Ishikawa (cell line): ENCODE measurements at regions not wholly inside any gene's neighbourhood (a gene's known extent, or its start where the extent isn't known, plus 50 kb on each side); places are given as distances from the start of the nearest gene placed in this dataset.

ENCODE experiments used
- CEBPB ChIP-seq: IDR thresholded peaks from 2 replicates; pipeline ENCODE4 v1.6.1; 2012
- CREB1 ChIP-seq: IDR thresholded peaks from 2 replicates; pipeline ENCODE4 v1.6.1; 2012; ENCODE audit warnings: low read depth
- EGR1 ChIP-seq: IDR thresholded peaks from 2 replicates; pipeline ENCODE4 v1.6.1; 2012
- EP300 ChIP-seq: IDR thresholded peaks from 2 replicates; pipeline ENCODE4 v1.6.1; 2012; ENCODE audit warnings: borderline replicate concordance
- FOXM1 ChIP-seq: IDR thresholded peaks from 2 replicates; pipeline ENCODE4 v1.6.1; 2012; ENCODE audit warnings: low read depth, borderline replicate concordance
- NFIC ChIP-seq: IDR thresholded peaks from 2 replicates; pipeline ENCODE4 v1.6.1; 2012
- RAD21 ChIP-seq: IDR thresholded peaks from 2 replicates; pipeline ENCODE4 v1.6.1; 2012; ENCODE audit warnings: low read depth
- REST ChIP-seq: IDR thresholded peaks from 2 replicates; pipeline ENCODE4 v1.6.1; 2012; ENCODE audit warnings: low read depth, mild to moderate bottlenecking
- TAF1 ChIP-seq: IDR thresholded peaks from 2 replicates; pipeline ENCODE4 v1.6.1; 2012; ENCODE audit warnings: low read depth, mild to moderate bottlenecking
- TCF12 ChIP-seq: IDR thresholded peaks from 2 replicates; pipeline ENCODE4 v1.6.1; 2012; ENCODE audit warnings: low read depth
- TEAD4 ChIP-seq: IDR thresholded peaks from 2 replicates; pipeline ENCODE4 v1.6.1; 2012
- USF1 ChIP-seq: IDR thresholded peaks from 2 replicates; pipeline ENCODE4 v1.6.1; 2012
- YY1 ChIP-seq: IDR thresholded peaks from 2 replicates; pipeline ENCODE4 v1.6.1; 2012; ENCODE audit warnings: low read depth
- ZBTB7A ChIP-seq: IDR thresholded peaks from 2 replicates; pipeline ENCODE4 v1.6.1; 2012; ENCODE audit warnings: low read depth
- TF ChIP-seq, protein P1 (sequence below): IDR thresholded peaks from 2 replicates; pipeline ENCODE4 v1.6.1; 2012

DNA sequence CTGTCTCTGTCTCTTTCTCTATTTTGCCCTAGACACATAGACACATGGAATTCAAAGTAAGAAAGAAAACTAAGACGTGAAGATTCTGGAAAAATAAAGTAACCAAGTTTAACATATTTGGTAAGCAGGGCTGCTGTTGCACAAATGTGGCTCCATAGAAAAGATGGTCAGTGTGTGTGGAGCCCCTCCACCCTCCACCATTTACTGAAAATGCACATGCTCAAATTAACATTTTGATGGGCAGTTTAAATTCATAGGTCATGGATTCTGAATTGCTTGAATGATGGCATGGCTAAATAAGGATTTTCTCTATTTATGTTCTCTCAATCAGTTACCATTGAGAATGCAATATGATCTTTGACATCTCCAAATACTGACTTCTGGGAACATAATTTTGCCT is 165.5 kb upstream of the CHRM2 start:
- no peak for TF ChIP-seq TAF1
- TF ChIP-seq, protein P1, sequence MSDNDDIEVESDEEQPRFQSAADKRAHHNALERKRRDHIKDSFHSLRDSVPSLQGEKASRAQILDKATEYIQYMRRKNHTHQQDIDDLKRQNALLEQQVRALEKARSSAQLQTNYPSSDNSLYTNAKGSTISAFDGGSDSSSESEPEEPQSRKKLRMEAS, result no peak

- TF ChIP-seq CREB1 (no peak), EGR1 (no peak), TCF12 (no peak), CEBPB (no peak), YY1 (no peak), TAF1 (no peak), RAD21 (no peak), FOXM1 (no peak), REST (no peak), EP300 (no peak), USF1 (no peak), TEAD4 (no peak), NFIC (no peak), ZBTB7A (no peak)
- TF ChIP-seq, protein P1, result no peak
These were observed 169.5 kb upstream of the CHRM2 start for GRCh38 chr7:136698977-136699376.

- TF ChIP-seq EGR1, result no peak
These were observed 170.2 kb upstream of the CHRM2 start for GRCh38 chr7:136698231-136698630.

GRCh38 chr7:136697271-136697670 is 171.2 kb upstream of the CHRM2 start:
- TF ChIP-seq CREB1, result no peak
- TF ChIP-seq FOXM1, result no peak
- no peak for TF ChIP-seq YY1
- no peak for TF ChIP-seq EP300
- TF ChIP-seq EGR1, result no peak
- no peak for TF ChIP-seq TCF12
- TF ChIP-seq, protein P1, result no peak
- TF ChIP-seq NFIC, result no peak
- no peak for TF ChIP-seq ZBTB7A
- TF ChIP-seq USF1, result no peak
- no peak for TF ChIP-seq TEAD4
- no peak for TF ChIP-seq RAD21
- TF ChIP-seq TAF1, result no peak
- TF ChIP-seq REST, result no peak
- no peak for TF ChIP-seq CEBPB

GRCh38 chr7:136693166-136694119 is 175.0 kb upstream of the CHRM2 start:
- TF ChIP-seq FOXM1 (no peak), REST (no peak), YY1 (no peak), ZBTB7A (no peak), TAF1 (no peak)
